Endothelial cell (in vitro differentiated cells): ENCODE measurements at regions not wholly inside any gene's neighbourhood (a gene's known extent, or its start where the extent isn't known, plus 50 kb on each side); places are given as distances from the start of the nearest gene placed in this dataset.

Experiments
- DNase-seq: peaks from one replicate; pipeline ENCODE4 v3.0.0; 2021; ENCODE audit warnings: low spot score
- H3K27ac Mint-ChIP-seq: one replicate; pipeline ENCODE4 v1.8.0; 2021; ENCODE audit warnings: mixed read lengths, inconsistent platforms; ENCODE audit not compliant: unreplicated experiment
- H3K27me3 Mint-ChIP-seq: one replicate; pipeline ENCODE4 v1.8.0; 2021; ENCODE audit warnings: mild to moderate bottlenecking, moderate library complexity, mixed read lengths, inconsistent platforms; ENCODE audit not compliant: unreplicated experiment
- H3K36me3 Mint-ChIP-seq: one replicate; pipeline ENCODE4 v1.8.0; 2021; ENCODE audit warnings: mild to moderate bottlenecking, low read depth, mixed read lengths, inconsistent platforms; ENCODE audit not compliant: unreplicated experiment
- H3K4me1 Mint-ChIP-seq: one replicate; pipeline ENCODE4 v1.8.0; 2021; ENCODE audit warnings: mild to moderate bottlenecking, mixed read lengths, inconsistent platforms; ENCODE audit not compliant: unreplicated experiment
- H3K4me3 Mint-ChIP-seq: one replicate; pipeline ENCODE4 v1.8.0; 2021; ENCODE audit warnings: mild to moderate bottlenecking, mixed read lengths, inconsistent platforms; ENCODE audit not compliant: unreplicated experiment
- H3K9me3 Mint-ChIP-seq: one replicate; pipeline ENCODE4 v1.8.0; 2021; ENCODE audit warnings: mixed read lengths, inconsistent platforms; ENCODE audit not compliant: unreplicated experiment
- CTCF ChIP-seq: fragments of 200-600 bp; sonication (generic); IDR thresholded peaks from one replicate; pipeline ENCODE4 v1.5.0; 2021; ENCODE audit warnings: antibody characterized with exemption; ENCODE audit not compliant: unreplicated experiment

GRCh38 chr2:12001621-12002020 lies 255.2 kb downstream of the LPIN1 start:
- H3K27ac Mint-ChIP-seq = no peak overlapping the region
- no peak for DNase-seq

GRCh38 chr2:12002215-12002614 lies 255.8 kb downstream of the LPIN1 start:
- no peak for DNase-seq
- Mint-ChIP-seq H3K27ac (no peak overlapping the region), H3K27me3 (peaks cover 1% of the 10 kb centered on the region), H3K4me3 (no peak overlapping the region), H3K36me3 (no peaks in the 10 kb centered on the region), H3K4me1 (peaks cover 3% of the 10 kb centered on the region), H3K9me3 (no peaks in the 10 kb centered on the region)
- no peak for TF ChIP-seq CTCF

More at GRCh38 chr2:12001621-12002020, 255.2 kb downstream of the LPIN1 start:
- peaks cover 3% of the 10 kb centered on the region for H3K4me1 Mint-ChIP-seq
- H3K27me3 Mint-ChIP-seq = peaks cover 1% of the 10 kb centered on the region
- H3K36me3 Mint-ChIP-seq = no peaks in the 10 kb centered on the region
- no peaks in the 10 kb centered on the region for H3K9me3 Mint-ChIP-seq
- H3K4me3 Mint-ChIP-seq = no peak overlapping the region
- no peak for TF ChIP-seq CTCF

GRCh38 chr2:12004713-12005112 lies 258.3 kb downstream of the LPIN1 start:
- no peak overlapping the region for H3K4me3 Mint-ChIP-seq
- no peaks in the 10 kb centered on the region for H3K36me3 Mint-ChIP-seq

GRCh38 chr2:12005886-12006681 lies 259.7 kb downstream of the LPIN1 start:
- no peak overlapping the region for H3K4me3 Mint-ChIP-seq
- no peaks in the 10 kb centered on the region for H3K36me3 Mint-ChIP-seq
- TF ChIP-seq CTCF = no peak
- H3K27me3 Mint-ChIP-seq = peaks cover 1% of the 10 kb centered on the region
- DNase-seq = no peak
- peaks cover 3% of the 10 kb centered on the region for H3K4me1 Mint-ChIP-seq
- no peak overlapping the region for H3K27ac Mint-ChIP-seq
- H3K9me3 Mint-ChIP-seq = no peaks in the 10 kb centered on the region

More at GRCh38 chr2:12004713-12005112, 258.3 kb downstream of the LPIN1 start:
- Mint-ChIP-seq H3K4me1 (peaks cover 3% of the 10 kb centered on the region), H3K27me3 (peaks cover 1% of the 10 kb centered on the region), H3K27ac (no peak overlapping the region), H3K9me3 (no peaks in the 10 kb centered on the region)
- DNase-seq = no peak
- no peak for TF ChIP-seq CTCF

GRCh38 chr2:12006850-12007249 lies 260.4 kb downstream of the LPIN1 start:
- Mint-ChIP-seq H3K27ac (no peak overlapping the region), H3K4me1 (peaks cover 3% of the 10 kb centered on the region), H3K27me3 (peaks cover 1% of the 10 kb centered on the region), H3K9me3 (no peaks in the 10 kb centered on the region), H3K4me3 (no peak overlapping the region), H3K36me3 (no peaks in the 10 kb centered on the region)
- DNase-seq = peak; percentile 8
- no peak for TF ChIP-seq CTCF
